SIG-M5 treated with dmso at 0.1 percent for 504 hours (cell line): ENCODE measurements at regions not wholly inside any gene's neighbourhood (a gene's known extent, or its start where the extent isn't known, plus 50 kb on each side); places are given as distances from the start of the nearest gene placed in this dataset.

Experiments used
- DNase-seq: peaks from one replicate; lab custom pipeline; 2025; ENCODE audit not compliant: unreplicated experiment; lab: John Stamatoyannopoulos, UW

GRCh38 chr1:5717031-5717682 is 275.1 kb downstream of the NPHP4 start:
- DNase-seq: no peak

GRCh38 chr1:5716126-5716525 is 276.1 kb downstream of the NPHP4 start:
- DNase-seq: no peak

- no peak for DNase-seq
Observed at GRCh38 chr1:5713101-5714010, 278.9 kb downstream of the NPHP4 start.

GRCh38 chr1:5711956-5712645 is 280.1 kb downstream of the NPHP4 start:
- no peak for DNase-seq

- no peak for DNase-seq
Observed at GRCh38 chr1:5711079-5711478, 281.1 kb downstream of the NPHP4 start.

- no peak for DNase-seq
Observed at GRCh38 chr1:5709976-5710375, 282.2 kb downstream of the NPHP4 start.

GRCh38 chr1:5709461-5709975 is 282.7 kb downstream of the NPHP4 start:
- DNase-seq: no peak

GRCh38 chr1:5708346-5709245 is 283.6 kb downstream of the NPHP4 start:
- DNase-seq: no peak

GRCh38 chr1:5707566-5708345 is 284.5 kb downstream of the NPHP4 start:
- no peak for DNase-seq

GRCh38 chr1:5706239-5706638 is 286.0 kb downstream of the NPHP4 start:
- DNase-seq: no peak

- DNase-seq: no peak
Observed at GRCh38 chr1:5705751-5706150, 286.5 kb downstream of the NPHP4 start.

- DNase-seq: no peak
Observed at GRCh38 chr1:5704561-5705514, 287.4 kb downstream of the NPHP4 start.

- no peak for DNase-seq
Observed at GRCh38 chr1:5701642-5702041, 290.6 kb downstream of the NPHP4 start.

- no peak for DNase-seq
Observed at GRCh38 chr1:5693568-5693967, 298.7 kb downstream of the NPHP4 start.

GRCh38 chr1:5692664-5693063 is 299.6 kb downstream of the NPHP4 start:
- DNase-seq: no peak

GRCh38 chr1:5691795-5692509 is 300.3 kb downstream of the NPHP4 start:
- no peak for DNase-seq

GRCh38 chr1:5690898-5691297 is 301.3 kb downstream of the NPHP4 start:
- DNase-seq: no peak

GRCh38 chr1:5690291-5690690 is 301.9 kb downstream of the NPHP4 start:
- no peak for DNase-seq
